ENCODE measurements at regions not wholly inside any gene's neighbourhood (a gene's known extent, or its start where the extent isn't known, plus 50 kb on each side); places are given as distances from the start of the nearest gene placed in this dataset.
"Not testable (repeated sequence)": the region's sequence is repeated elsewhere in the genome, so short reads cannot be mapped to it uniquely, and the experiment has no call there.

GRCh38 chr18:78283425-78283824 is 696.2 kb upstream of the SALL3 start:
- DNase-seq (ENCODE audit: low read depth) = not testable (repeated sequence)

GRCh38 chr18:78292618-78293380 is 686.8 kb upstream of the SALL3 start:
- DNase-seq (ENCODE audit: low read depth) = no peak

- DNase-seq (ENCODE audit: low read depth) = no peak
These were observed 686.1 kb upstream of the SALL3 start for GRCh38 chr18:78293540-78293939.

GRCh38 chr18:78293940-78294541 is 685.6 kb upstream of the SALL3 start:
- DNase-seq (ENCODE audit: low read depth) = no peak

GRCh38 chr18:78295262-78295661 is 684.4 kb upstream of the SALL3 start:
- no peak for DNase-seq (ENCODE audit: low read depth)

- no peak for DNase-seq (ENCODE audit: low read depth)
These were observed 683.5 kb upstream of the SALL3 start for GRCh38 chr18:78296166-78296565.

GRCh38 chr18:78297048-78297447 is 682.6 kb upstream of the SALL3 start:
- DNase-seq (ENCODE audit: low read depth) = no peak

- no peak for DNase-seq (ENCODE audit: low read depth)
These were observed 676.0 kb upstream of the SALL3 start for GRCh38 chr18:78303519-78304191.

- DNase-seq (ENCODE audit: low read depth) = no peak
These were observed 675.1 kb upstream of the SALL3 start for GRCh38 chr18:78304192-78305164.

GRCh38 chr18:78305789-78306188 is 673.8 kb upstream of the SALL3 start:
- no peak for DNase-seq (ENCODE audit: low read depth)

GRCh38 chr18:78309307-78309706 is 670.3 kb upstream of the SALL3 start:
- no peak for DNase-seq (ENCODE audit: low read depth)

- no peak for DNase-seq (ENCODE audit: low read depth)
These were observed 669.7 kb upstream of the SALL3 start for GRCh38 chr18:78309924-78310323.

GRCh38 chr18:78319264-78319663 is 660.4 kb upstream of the SALL3 start:
- DNase-seq (ENCODE audit: low read depth) = no peak

- DNase-seq (ENCODE audit: low read depth) = no peak
These were observed 659.7 kb upstream of the SALL3 start for GRCh38 chr18:78319961-78320360.

- DNase-seq (ENCODE audit: low read depth) = no peak
These were observed 658.2 kb upstream of the SALL3 start for GRCh38 chr18:78321402-78321801.

GRCh38 chr18:78323453-78324197 is 656.0 kb upstream of the SALL3 start:
- no peak for DNase-seq (ENCODE audit: low read depth)

GRCh38 chr18:78327643-78328042 is 652.0 kb upstream of the SALL3 start:
- no peak for DNase-seq (ENCODE audit: low read depth)

GRCh38 chr18:78330766-78331165 is 648.9 kb upstream of the SALL3 start:
- no peak for DNase-seq (ENCODE audit: low read depth)

- no peak for DNase-seq (ENCODE audit: low read depth)
These were observed 626.7 kb upstream of the SALL3 start for GRCh38 chr18:78352910-78353309.

GRCh38 chr18:78362198-78362597 is 617.4 kb upstream of the SALL3 start:
- no peak for DNase-seq (ENCODE audit: low read depth)
